Stimulated activated CD8-positive, alpha-beta memory T cell treated with anti-CD3 and anti-CD28 coated beads, Interleukin-4, amount 100 ng/mL, for 24 hours (primary cell): ENCODE measurements at regions not wholly inside any gene's neighbourhood (a gene's known extent, or its start where the extent isn't known, plus 50 kb on each side); places are given as distances from the start of the nearest gene placed in this dataset.

ENCODE experiments used
- DNase-seq: peaks from one replicate; pipeline ENCODE4 v3.0.0-alpha.2; 2020; ENCODE audit warnings: low read depth

- no peak for DNase-seq
Observed at GRCh38 chr3:140816372-140817195, 125.1 kb upstream of the SLC25A36 start.

- DNase-seq = no peak
Observed at GRCh38 chr3:140821493-140821892, 120.1 kb upstream of the SLC25A36 start.

DNA sequence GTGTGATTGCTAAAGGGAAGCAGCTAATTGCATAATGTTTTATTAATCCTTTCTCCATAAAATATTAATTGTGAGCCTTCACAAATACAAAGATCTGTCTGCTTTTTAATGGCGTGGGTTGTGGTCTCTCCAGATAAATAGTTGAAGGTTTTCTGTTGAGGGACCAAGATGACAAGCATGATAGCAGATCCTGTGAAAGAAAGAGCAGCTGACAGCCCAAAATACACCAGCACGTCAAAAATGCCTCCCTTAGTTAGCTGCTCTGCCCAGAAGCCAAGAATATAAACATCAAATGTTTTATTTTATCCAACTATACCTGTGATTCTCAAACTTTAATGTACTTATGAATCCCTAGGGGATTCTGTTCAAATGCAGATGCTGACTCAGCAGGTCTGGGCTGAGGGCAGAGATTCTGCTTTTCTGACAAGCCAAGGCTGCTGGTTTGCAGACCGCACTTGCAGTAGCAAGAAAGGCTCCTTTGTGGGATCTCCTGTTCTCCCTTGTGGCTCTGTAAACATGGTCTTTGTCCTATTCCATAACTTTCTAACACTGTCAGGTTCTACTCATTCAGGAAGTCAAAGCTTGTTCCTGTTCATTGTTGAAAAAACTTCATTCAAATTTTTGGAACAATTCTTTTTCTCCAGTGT lies 119.1 kb upstream of the SLC25A36 start:
- DNase-seq = no peak

DNA sequence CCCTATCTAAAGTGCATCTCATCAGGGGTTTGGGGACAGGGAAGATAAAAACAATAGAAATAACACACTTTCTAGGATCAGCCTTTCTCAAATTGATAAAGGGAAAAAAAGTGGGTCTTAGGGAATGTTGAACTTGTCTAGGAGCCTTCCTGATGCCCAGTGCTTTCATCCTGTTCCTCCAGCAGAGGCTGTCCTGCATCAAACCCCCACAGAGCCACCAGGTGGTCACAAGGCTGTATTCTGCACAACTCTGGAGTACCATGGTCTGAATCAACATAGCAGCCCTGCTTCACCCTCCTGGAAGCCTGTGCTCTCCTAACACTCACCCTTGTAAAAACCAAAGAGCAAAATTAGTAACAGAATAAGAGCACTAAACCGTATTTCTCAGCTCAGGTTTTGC lies 118.5 kb upstream of the SLC25A36 start:
- no peak for DNase-seq

DNA sequence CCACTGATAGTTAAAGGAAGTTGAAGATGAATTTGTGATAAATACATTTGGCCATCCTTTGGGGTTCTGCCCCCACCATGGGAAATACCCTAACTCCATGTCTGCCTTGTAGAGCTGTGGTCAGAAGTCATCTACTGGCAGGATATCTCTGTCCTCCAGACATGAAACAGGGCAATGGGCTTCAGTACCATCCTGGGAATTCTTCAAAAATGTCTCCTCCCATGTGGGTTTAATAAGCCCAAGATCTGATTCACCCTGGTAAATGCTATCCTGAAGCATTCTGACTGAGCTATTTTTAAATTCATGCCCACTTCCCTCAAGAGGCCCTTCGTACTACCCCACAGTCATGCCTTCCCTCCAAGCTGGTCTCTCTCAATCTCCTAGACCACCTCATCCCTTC lies 113.7 kb upstream of the SLC25A36 start:
- DNase-seq = no peak

- DNase-seq = no peak
Observed at GRCh38 chr3:140828585-140828984, 113.1 kb upstream of the SLC25A36 start.

DNA sequence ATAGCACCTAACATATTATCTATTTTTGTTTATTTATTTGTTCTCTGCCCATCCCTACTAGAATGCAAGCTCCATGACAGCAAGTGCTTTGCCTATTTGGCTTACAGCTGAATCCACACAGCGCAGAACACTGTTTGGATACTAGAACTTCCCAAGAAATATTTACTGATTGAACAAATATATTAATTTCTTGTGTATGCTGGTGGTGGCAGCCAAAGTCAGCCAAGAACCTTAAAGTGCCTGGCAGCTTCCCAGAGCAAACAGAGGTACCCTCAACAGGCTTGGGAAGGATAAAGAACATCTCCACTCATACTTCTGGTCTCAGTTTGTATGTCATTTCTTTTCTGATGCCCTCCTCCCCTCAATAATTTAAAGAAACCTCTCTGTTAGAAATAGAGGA lies 111.8 kb upstream of the SLC25A36 start:
- DNase-seq = no peak

- DNase-seq = no peak
Observed at GRCh38 chr3:140830391-140830790, 111.2 kb upstream of the SLC25A36 start.

DNA sequence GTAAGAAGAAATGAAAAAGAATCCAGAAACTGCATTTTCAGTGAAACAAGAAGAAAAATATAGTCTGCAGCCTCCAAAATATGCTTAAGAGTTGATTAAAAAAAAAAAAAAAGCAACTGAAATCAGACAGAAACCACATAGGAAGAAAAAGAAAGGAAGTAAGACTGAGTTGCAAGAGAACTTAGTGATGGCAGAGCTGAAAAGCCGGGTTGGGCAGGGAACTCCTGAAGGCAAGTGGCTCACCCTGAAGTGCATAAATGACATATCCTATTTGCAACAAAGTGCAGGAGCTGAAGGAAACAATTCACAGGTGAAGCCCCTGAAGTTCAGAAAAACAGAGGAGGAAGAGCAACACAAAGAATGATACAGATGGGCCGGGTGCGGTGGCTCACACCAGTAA lies 108.8 kb upstream of the SLC25A36 start:
- no peak for DNase-seq

- DNase-seq = no peak
Observed at GRCh38 chr3:140834266-140835037, 107.2 kb upstream of the SLC25A36 start.

DNA sequence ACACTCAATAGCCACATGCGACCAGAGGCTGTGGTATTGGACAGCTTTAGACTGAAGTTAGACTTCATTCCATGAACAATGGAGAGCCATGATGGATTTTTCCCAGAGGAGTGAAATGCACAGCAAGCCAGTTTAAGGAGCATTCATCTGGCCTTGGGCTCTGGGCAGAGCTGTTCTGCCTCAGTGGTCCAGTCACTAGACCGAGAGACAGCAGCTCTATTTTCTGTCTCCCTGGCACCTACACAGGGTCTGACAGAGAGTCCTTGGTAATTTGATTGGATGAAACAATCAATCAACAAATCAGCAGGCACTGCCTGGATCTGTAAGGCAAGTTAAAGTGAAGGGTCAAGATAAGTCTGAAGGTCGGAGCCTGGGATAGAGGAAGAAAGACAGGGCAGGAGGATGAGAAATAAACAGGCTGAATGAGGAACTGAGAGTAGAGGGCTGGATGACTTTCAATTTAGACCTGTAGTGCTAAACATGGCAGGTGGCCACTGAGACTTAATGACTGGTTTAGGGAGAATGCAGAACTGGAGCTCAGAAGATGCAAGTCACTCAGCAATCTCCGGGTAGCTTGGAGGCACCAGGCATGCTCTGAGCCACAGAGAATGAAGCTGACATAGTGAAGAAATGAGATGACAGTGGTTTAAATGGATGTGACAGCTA lies 98.5 kb upstream of the SLC25A36 start:
- no peak for DNase-seq

GRCh38 chr3:140843656-140844055 lies 98.0 kb upstream of the SLC25A36 start:
- no peak for DNase-seq

- no peak for DNase-seq
Observed at GRCh38 chr3:140844072-140844471, 97.6 kb upstream of the SLC25A36 start.

DNA sequence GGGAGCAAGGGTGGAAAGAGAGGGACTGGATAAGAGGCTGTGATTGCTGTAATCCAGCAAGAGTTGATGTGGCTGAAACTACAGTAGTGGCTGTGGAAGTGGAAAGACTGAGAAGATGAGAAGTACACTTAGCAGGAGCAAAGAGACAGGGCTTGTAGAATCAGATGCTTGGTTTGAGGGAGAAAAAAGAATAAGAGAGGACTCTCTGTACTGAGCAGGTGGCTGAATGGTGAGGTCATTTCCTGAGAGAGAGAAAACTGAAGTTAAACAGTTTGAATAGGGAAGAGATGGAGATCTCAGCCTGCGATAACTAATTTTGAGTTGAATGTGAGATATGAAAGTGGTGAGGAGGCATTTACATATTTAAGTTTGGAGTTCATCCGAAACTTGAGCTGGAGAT lies 95.8 kb upstream of the SLC25A36 start:
- DNase-seq = no peak

- no peak for DNase-seq
Observed at GRCh38 chr3:140848666-140849065, 93.0 kb upstream of the SLC25A36 start.

DNA sequence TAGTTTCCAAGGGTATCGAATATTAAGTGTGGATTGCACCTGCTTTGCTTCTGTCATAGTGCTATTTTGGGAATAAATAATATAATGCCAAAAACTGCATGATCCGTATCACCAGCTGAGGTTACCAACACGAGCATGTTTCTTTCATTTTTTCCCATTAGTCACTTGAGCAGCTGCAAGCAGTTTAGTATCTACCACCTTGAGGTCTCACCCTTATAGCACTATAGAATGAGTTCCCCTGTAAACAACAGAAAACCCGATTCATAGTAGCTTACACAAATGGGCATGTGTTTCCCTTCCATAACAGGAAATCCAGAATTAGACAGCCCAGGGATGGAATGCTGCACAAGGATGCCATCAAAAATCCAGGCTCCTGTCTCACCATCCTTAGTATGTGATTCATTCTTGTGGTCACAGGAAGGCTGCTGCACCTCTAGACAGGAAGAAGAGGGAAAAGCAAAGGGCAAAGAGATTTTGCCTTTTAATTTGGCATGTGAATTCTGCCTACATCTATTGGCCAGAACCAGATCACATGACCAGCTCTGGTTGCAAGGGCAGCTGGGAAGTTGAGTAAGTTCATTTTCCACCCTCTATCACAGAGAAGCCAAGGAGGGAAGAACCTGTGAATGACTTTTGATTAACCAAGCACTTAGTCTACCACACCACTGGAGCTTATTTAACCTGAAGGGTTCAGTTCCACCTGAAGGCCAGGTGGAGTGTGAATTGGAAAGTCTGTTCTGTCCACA lies 91.3 kb upstream of the SLC25A36 start:
- no peak for DNase-seq

- no peak for DNase-seq
Observed at GRCh38 chr3:140854961-140855360, 86.7 kb upstream of the SLC25A36 start.

DNA sequence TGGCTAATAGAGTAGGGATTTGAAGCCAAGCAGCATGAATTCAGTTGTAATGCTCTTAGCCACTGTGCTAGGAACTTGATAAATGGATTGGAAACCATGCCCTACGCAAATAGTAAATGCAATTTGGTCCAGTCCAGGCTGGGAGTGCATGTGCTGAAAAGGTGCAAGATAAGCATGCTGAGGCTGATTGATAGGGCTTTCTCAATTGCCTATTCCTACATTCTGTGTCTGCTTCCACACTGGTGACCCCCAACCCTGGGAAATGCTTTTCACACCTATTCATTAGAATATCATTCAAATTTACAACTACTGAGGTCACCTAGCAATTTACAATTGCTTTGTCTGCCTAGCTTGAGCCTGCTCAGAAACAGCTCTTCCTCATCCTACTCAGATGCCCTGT lies 84.7 kb upstream of the SLC25A36 start:
- DNase-seq = no peak

GRCh38 chr3:140857993-140858392 lies 83.6 kb upstream of the SLC25A36 start:
- no peak for DNase-seq

- DNase-seq = no peak
Observed at GRCh38 chr3:140859592-140860336, 81.9 kb upstream of the SLC25A36 start.

GRCh38 chr3:140863580-140864009 lies 78.0 kb upstream of the SLC25A36 start:
- peak; percentile 1 for DNase-seq
